HG03575 (cell line): ENCODE measurements at regions not wholly inside any gene's neighbourhood (a gene's known extent, or its start where the extent isn't known, plus 50 kb on each side); places are given as distances from the start of the nearest gene placed in this dataset.
A peak's percentile ranks its signal among the peaks of the same experiment; 100 is the strongest.
"Not testable (repeated sequence)": the region's sequence is repeated elsewhere in the genome, so short reads cannot be mapped to it uniquely, and the experiment has no call there.

ENCODE experiments used
- ATAC-seq: cut with Tn5 transposase; IDR thresholded peaks from one replicate; pipeline ENCODE4 v1.9.1; 2021; ENCODE audit not compliant: unreplicated experiment, insufficient number of reproducible peaks, low FRiP score; ENCODE audit errors: extremely low read depth

DNA sequence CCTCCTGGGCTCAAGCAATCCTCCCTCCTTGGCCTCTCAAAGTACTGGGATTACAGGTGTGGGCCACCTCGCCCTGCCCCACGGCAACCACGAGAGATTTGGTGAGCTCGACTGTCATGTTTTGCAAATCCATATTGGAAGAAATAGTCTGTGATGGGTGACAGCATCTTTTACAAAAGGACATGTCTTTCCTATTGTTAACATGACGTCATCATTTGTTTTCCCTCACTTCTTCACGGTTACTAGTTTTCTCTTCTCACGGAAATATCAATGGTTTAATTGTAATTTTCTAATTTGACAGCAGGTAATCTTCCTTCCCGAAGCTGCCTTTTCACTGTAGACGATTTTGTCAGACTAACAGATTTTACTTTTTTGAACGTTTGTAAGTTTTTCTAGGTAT, 110.8 kb upstream of the GREM2 start:
- no peak for ATAC-seq

DNA sequence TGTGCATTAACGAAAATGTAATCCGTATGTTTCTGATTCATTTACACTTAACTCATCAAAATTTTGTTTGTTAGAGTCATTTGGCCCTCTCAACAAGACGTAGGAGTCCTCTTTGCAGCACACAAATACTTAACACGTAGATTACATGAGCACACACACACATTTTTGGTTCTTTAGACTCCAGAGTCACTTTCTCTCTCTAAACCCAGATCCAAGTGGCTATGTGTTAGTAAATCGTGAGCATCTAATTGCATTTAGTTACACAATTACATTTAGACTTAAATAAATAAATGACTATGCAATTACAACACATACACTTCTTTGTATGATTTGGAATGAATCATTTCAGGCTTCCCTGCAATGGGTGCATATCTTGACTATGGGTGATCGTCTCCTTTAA, 109.0 kb upstream of the GREM2 start:
- ATAC-seq, result no peak

GRCh38 chr1:240719953-240720700, 108.2 kb upstream of the GREM2 start:
- no peak for ATAC-seq

DNA sequence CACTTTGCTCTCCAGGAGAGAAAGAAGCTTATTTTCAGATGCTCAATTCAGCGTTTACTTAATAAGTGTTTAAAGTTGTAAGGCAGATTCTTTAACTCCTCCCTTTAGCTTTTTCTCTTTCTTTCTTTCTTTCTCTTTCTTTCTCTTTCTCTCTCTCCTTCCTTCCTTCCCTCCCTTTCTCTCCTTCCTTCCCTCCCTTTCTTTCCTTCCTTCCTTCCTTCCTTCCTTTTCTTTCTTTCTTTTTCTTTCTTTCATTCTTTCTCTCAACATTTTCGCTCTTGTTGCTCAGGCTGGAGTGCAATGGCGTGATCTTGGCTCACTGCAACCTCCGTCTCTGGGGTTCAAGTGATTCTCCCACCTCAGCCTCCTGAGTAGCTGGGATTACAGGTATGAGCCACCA, 104.6 kb upstream of the GREM2 start:
- not testable (repeated sequence) for ATAC-seq

GRCh38 chr1:240714568-240715292, 102.8 kb upstream of the GREM2 start:
- no peak for ATAC-seq

DNA sequence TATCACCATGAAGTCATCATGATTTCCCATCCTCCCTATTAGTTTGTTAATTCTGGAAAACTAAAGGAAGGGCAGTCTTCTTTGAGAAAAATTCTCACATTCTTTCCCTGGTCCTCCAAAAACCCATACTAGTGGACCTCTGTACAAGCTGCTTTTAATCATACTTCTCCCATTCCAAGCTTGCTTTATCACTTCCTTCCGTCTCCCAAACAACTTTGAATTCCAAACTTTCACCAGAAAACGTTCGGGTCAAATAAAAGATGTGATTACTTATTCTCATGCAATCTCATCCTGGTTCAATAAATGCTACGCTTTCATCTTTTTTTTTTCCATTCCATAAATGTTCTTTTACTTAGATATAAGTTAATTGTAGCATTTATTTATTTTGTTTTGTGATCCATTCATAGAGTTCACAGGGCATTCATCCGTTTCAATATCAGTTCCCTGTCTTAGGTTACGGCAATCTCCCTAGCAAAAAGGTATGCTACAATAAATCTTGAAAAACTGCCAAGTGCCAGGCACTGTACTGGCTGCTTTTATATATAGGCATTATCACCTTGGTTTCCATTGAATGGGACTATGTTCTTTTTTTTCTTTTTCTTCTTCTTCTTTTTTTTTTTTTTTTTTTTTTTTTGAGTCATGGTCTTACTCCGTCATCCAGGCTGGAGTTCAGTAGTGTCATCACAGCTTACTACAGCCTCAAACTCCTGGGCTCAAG, 100.2 kb upstream of the GREM2 start:
- ATAC-seq, result no peak

GRCh38 chr1:240711020-240711419, 99.1 kb upstream of the GREM2 start:
- no peak for ATAC-seq

DNA sequence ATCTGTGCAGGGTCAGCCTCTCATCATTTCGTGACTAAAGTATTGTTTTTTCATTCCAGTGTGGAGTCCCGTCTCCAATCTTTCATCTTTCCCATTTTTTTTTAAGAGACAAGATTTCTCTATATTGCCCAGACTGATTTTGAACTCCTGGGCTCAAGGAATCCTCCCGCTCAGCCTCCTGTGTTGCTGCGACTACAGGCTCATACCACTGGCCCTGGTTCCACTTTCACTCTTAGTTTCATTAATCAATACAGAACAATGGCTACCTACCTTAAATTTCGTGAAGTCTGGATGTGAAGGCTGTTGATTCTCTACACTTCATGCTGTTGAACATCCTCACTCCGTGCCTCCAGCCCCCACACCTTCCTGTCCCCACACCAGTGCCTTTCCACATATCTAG, 97.7 kb upstream of the GREM2 start:
- ATAC-seq, result no peak

GRCh38 chr1:240706150-240706935, 94.4 kb upstream of the GREM2 start:
- ATAC-seq, result no peak

DNA sequence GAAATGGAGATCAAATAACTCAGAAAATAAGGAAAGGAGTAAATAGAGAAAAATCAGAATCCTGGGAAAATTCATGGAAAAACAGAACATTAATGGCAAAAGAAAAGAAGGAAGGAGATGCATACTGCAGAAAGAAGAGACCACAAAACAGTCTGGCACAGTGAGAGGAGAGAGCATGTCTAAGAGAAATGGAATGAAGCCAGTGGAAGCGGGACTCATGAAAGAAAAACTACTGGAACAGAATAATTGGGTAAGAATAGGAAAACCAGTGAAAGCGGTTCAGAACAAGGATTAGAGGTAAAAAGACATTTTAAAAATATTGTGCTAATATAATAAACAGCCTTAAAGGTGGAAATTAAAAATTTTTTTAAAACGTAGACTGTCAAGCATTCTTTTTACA, 93.6 kb upstream of the GREM2 start:
- no peak for ATAC-seq

- no peak for ATAC-seq
Observed at GRCh38 chr1:240701412-240701811, 89.5 kb upstream of the GREM2 start.

DNA sequence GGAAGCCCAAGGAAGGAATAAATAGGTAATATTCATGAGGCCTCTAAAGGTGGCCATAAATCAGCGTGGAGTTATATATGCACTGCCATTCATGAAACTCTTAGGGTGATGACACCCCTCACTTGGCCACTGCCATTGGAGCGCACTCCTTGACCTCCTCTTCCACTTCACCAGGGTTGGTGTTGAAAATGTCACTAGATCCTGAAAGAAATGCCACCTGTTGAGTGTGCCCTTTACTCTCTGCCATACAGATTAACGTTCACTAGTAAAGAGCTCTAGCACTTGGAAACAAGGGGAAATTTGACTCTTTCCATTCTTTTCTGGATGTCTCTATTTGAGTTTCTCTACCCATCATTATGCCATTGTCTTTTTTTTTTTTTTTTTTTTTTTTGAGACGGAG, 83.5 kb upstream of the GREM2 start:
- no peak for ATAC-seq

DNA sequence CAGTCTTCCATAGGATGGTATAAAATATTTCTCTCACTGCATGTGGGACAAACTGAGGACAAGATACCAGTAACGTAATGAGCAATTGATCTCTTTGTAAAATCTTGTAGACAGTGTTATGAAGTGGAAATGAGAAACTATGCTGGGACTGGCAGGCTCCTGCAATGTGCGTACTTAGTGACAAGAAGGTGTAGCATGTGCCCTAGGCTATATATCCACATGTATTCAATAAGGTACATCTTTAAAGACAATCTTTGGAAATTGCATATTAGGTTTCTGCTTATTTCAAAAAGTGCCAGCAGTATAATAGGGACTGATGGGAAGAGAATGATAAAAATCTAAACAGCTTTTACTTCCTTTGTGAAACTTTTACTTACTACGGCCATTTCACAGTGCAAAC, 81.9 kb upstream of the GREM2 start:
- ATAC-seq, result no peak

- no peak for ATAC-seq
Observed at GRCh38 chr1:240693036-240693435, 81.1 kb upstream of the GREM2 start.

DNA sequence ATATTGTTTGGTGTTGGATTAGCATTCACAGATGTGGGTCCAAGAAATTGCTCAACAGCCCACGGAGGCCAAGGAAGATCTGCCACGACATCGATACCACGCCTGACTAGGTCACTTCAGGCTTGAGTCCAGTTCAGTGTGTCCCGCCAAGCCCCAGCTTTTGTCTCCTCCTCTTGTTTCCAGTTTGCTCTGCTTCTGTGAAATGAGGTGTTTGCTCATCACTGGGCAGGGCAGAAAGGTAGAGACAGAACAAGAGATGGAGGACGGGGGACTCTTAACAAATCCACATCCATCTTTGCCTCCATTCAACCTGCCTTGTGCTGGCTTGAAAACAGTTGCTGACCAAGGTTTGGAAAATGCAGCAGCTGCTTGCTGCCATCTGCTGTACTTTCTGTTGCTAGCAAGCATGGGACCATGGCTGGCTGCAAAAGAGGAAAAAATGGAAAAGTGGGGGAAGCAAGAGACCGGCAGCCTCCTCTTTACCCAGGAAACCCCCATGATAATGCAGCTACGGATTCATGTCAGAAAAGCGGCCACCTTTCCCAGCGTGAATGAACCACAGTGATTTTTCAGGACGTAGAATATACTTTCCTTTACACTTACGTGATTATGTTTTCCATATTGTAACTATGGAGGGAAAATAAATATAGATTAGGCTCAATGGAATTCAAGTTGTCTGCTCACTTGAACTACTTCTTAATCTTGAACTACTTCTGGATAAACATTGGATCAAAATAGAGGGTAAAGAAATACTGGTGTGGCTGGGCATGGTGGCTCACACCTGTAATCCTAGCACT, 80.2 kb upstream of the GREM2 start:
- ATAC-seq, result no peak

DNA sequence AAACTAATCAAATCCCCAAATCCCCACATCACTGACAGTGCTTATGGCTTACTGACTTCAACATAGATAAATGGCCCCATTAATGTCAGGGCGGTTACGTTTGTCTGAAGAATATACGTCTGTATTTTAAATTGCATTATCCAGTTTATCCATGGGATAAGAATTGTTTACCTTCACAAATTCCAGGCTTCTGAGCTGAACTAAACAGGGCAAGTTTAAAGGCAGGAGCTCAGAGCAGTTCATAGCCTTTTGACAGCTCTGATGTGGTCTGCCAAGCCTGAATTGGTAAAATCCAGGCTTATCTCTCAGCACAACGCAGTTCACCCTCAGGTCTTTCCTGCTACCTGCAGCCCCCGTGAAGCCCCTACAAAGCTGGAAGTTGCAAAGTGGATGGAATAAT, 79.5 kb upstream of the GREM2 start:
- no peak for ATAC-seq

DNA sequence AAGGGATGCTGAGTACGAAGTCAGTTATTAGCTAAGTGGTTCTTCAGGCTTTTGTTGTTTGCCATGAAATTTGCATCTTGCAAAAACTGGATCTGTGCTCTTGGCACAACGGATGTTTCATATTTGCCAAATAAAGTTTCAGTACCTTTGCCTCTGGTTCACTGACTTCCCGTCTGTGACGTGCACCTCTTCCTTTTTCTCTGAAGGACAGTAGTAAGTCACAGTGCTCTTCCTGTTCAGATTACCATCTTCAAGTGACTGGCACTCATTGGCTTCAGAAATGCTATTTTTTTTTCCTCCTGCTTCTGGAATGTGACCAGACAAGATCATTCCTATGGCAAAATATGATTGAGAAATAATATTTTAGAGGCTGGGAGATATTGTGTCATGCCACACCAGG, 75.9 kb upstream of the GREM2 start:
- ATAC-seq, result peak; percentile 71

- ATAC-seq, result no peak
Observed at GRCh38 chr1:240683576-240683975, 71.6 kb upstream of the GREM2 start.

- ATAC-seq, result no peak
Observed at GRCh38 chr1:240682859-240683242, 70.9 kb upstream of the GREM2 start.
